T-cell (primary cell): ENCODE measurements at regions not wholly inside any gene's neighbourhood (a gene's known extent, or its start where the extent isn't known, plus 50 kb on each side); places are given as distances from the start of the nearest gene placed in this dataset.

Experiments
- ATAC-seq, 4 experiments: fragments of 200-7000 bp in 3 of 4; fragments of 150-1000 bp in 1 of 4; cut with Tn5 transposase; replicated peaks in 1 of 4; 1 replicate in 3 of 4; 2 replicates in 1 of 4; pipeline ENCODE4 v1.10.0; 2021; ENCODE audit warnings: moderate library complexity in 3 of 4, mild to moderate bottlenecking in 2 of 4, moderate number of reproducible peaks in 1 of 4
- CTCF ChIA-PET, 2 donors: fragments of 300-600 bp; sonication (Branson Sonifier 250); formaldehyde crosslinking; loops; one replicate each; lab custom pipeline; 2022; ENCODE audit warnings: antibody characterized with exemption in 2 of 2; lab: Charles Lee
- POLR2A ChIA-PET, 2 donors: fragments of 300-600 bp; sonication (Branson Sonifier 250); formaldehyde crosslinking; loops; one replicate each; lab custom pipeline; 2022; ENCODE audit warnings: antibody characterized with exemption in 2 of 2; lab: Charles Lee
- DNase-seq, 35 experiments: peaks; one replicate each; pipeline versions ENCODE4 v3.0.0 to v3.0.0-alpha.2; 2013 to 2023
- H3K27ac ChIP-seq: one replicate; pipeline ENCODE4 v1.5.1; 2013; ENCODE audit warnings: low read length
- H3K27me3 ChIP-seq, 2 experiments: replicated peaks in 1 of 2; 1 replicate in 1 of 2; 2 replicates in 1 of 2; pipeline versions ENCODE4 v1.6.1 to v1.7.0; 2013; ENCODE audit warnings: low read length in 1 of 2, mixed read lengths in 1 of 2; ENCODE audit not compliant: control insufficient read depth in 2 of 2, insufficient read depth in 2 of 2; ENCODE audit errors: extremely low read depth in 1 of 2
- H3K36me3 ChIP-seq, 2 donors: 1 replicate in 1 of 2; 2 replicates in 1 of 2; pipeline versions ENCODE4 v1.6.1 to v1.7.0; 2013; ENCODE audit warnings: low read length in 1 of 2; ENCODE audit not compliant: control insufficient read depth in 2 of 2, insufficient read depth in 1 of 2; ENCODE audit errors: extremely low read depth in 1 of 2
- H3K4me1 ChIP-seq, 2 experiments: 1 replicate in 1 of 2; 2 replicates in 1 of 2; pipeline versions ENCODE4 v1.6.1 to v1.7.0; 2013; ENCODE audit warnings: low read length in 2 of 2, mixed read lengths in 1 of 2; ENCODE audit not compliant: insufficient read depth in 2 of 2, control insufficient read depth in 1 of 2; ENCODE audit errors: extremely low read depth in 1 of 2
- H3K4me3 ChIP-seq, 2 donors: 1 replicate in 1 of 2; 2 replicates in 1 of 2; pipeline versions ENCODE4 v1.5.1 to v1.7.0; 2013; ENCODE audit warnings: mild to moderate bottlenecking in 2 of 2, low read length in 1 of 2, moderate library complexity in 1 of 2; ENCODE audit not compliant: control insufficient read depth in 1 of 2; ENCODE audit errors: extremely low read depth in 1 of 2
- H3K9me3 ChIP-seq: 2 replicates; pipeline ENCODE4 v1.7.0; 2013
- H3K27ac Mint-ChIP-seq, 2 donors: one replicate each; pipeline ENCODE4 v1.8.0; 2020 to 2021; ENCODE audit warnings: mild to moderate bottlenecking in 2 of 2, mixed read lengths in 2 of 2
- H3K27me3 Mint-ChIP-seq, 2 donors: one replicate each; pipeline ENCODE4 v1.8.0; 2021 to 2022; ENCODE audit warnings: mixed read lengths in 2 of 2
- H3K36me3 Mint-ChIP-seq: one replicate; pipeline ENCODE4 v1.8.0; 2021; ENCODE audit warnings: mixed read lengths
- H3K4me1 Mint-ChIP-seq, 3 donors: one replicate each; pipeline ENCODE4 v1.8.0; 2020 to 2022; ENCODE audit warnings: mixed read lengths in 3 of 3, mild to moderate bottlenecking in 1 of 3
- H3K4me3 Mint-ChIP-seq, 3 donors: one replicate each; pipeline ENCODE4 v1.8.0; 2020 to 2022; ENCODE audit warnings: mild to moderate bottlenecking in 3 of 3, mixed read lengths in 3 of 3, moderate library complexity in 3 of 3
- H3K9me3 Mint-ChIP-seq, 3 donors: one replicate each; pipeline ENCODE4 v1.8.0; 2020 to 2022; ENCODE audit warnings: mixed read lengths in 3 of 3
- WGBS: methylation state at CpG from one replicate; pipeline ENCODE4 v1.1.5; 2013; ENCODE audit warnings: missing lambda C conversion rate; ENCODE audit not compliant: insufficient coverage; 5-methylcytosine and 5-hydroxymethylcytosine counted together

DNA sequence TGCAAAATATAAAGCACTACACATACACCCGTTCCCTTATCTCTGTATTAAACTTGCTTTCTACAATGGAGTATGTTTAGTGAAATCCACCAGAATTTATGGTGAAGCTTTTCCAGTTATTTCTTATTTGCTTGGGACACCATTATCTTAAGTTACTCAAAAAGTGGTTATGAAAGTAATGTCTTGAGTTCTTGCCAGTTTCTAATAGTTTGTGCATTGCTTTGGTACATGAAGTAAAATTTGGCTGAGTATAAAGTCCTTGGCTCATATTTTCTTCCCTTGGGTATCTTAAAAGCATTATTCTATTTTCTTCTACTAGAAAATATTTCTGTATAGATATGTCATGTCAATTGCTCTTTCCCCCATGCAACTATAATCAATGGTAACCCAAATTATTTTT, 85.2 kb downstream of the POLR1F start:
- Mint-ChIP-seq H3K27me3 (no peaks in the 10 kb centered on the region), H3K4me3 (no peak overlapping the region), H3K9me3 (peaks cover 0 to 6% (median 0%) of the 10 kb centered on the region in 3 donors), H3K4me1 (no peaks in the 10 kb centered on the region), H3K27ac (no peak overlapping the region), H3K36me3 (no peaks in the 10 kb centered on the region)
- DNase-seq (no peak), ATAC-seq (no peak)
- H3K4me1 ChIP-seq: no peaks in the 10 kb centered on the region
- CTCF ChIA-PET: no interaction called here
- WGBS: no CpG with 5 or more reads among the region's 1 CpG
- no peak overlapping the region for H3K27ac ChIP-seq
- no peaks in the 10 kb centered on the region for H3K27me3 ChIP-seq
- H3K4me3 ChIP-seq: no peak overlapping the region
- POLR2A ChIA-PET: no interaction called here
- H3K9me3 ChIP-seq: no peaks in the 10 kb centered on the region
- H3K36me3 ChIP-seq: no peaks in the 10 kb centered on the region

DNA sequence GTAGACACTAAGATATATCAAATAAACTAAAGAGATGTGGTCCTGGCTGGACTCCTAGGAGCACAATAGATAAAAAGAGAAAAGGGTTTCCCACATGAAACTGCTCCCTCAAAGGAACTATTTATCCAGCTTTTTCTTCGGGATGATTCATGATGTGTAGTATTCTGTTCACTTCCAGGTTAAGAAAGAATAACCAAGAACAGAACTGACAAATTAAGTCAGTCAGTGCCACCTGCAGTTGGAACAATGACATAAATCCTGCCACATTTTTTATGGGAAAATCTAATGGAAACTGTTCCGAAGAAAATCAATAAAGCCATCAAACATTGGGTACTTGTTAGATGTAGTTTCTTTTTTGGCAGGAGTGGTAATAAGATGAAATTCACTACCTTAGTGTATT, 87.1 kb downstream of the POLR1F start:
- ChIA-PET CTCF (no interaction called here), POLR2A (no interaction called here)
- Histone ChIP-seq H3K9me3 (no peaks in the 10 kb centered on the region), H3K27me3 (no peaks in the 10 kb centered on the region), H3K36me3 (no peaks in the 10 kb centered on the region), H3K4me1 (no peaks in the 10 kb centered on the region), H3K4me3 (no peak overlapping the region), H3K27ac (no peak overlapping the region)
- H3K27me3 Mint-ChIP-seq: no peaks in the 10 kb centered on the region
- no peak overlapping the region for H3K27ac Mint-ChIP-seq
- WGBS: no CpG with 5 or more reads among the region's 2 CpGs
- H3K4me1 Mint-ChIP-seq: no peaks in the 10 kb centered on the region
- ATAC-seq: no peak
- no peaks in the 10 kb centered on the region for H3K36me3 Mint-ChIP-seq
- no peak for DNase-seq
- H3K9me3 Mint-ChIP-seq: peaks cover 0 to 6% (median 0%) of the 10 kb centered on the region in 3 donors
- H3K4me3 Mint-ChIP-seq: no peak overlapping the region

DNA sequence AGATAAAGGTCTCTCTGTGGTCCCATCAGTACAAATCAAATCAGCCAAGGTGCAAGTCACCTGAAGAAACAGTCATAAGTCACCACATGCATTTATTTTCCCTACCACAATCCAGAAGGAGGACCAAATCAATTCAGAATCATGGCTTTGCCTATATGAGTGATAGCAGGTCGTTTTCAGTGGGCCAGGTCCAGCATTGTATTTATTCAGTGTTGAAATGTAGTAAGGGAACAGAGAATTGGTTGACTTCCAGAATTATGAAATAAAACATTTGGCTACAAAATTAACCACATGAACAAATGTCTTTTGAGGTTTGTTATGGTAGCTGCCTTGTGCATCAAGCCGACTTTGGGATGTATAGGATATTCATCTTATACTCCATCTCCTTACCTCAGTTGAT, 88.4 kb downstream of the POLR1F start:
- H3K4me3 Mint-ChIP-seq: no peak overlapping the region
- CTCF ChIA-PET: no interaction called here

DNA sequence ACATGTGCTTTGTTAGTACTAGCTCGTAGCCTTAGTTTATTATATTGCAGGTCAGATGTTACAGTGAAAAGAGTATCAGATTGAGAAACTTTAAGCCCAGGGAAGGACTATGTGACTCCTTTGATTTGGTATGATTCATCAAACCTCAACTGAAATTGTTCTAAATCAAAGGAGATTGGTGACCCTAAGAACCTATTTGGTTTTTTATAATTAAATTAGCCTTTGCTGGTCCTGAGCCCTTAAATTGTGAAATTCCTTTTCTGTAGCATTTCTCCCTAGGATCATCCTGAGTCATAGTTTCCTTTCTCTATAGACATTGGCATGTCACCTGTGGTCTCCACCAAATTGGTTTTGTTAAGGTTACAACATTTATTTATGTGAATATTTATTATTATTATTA, 89.7 kb downstream of the POLR1F start:
- ChIA-PET POLR2A (no interaction called here), CTCF (no interaction called here)
- Histone ChIP-seq H3K27me3 (no peaks in the 10 kb centered on the region), H3K36me3 (no peaks in the 10 kb centered on the region), H3K9me3 (no peaks in the 10 kb centered on the region), H3K27ac (no peak overlapping the region), H3K4me1 (no peaks in the 10 kb centered on the region), H3K4me3 (no peak overlapping the region)
- Mint-ChIP-seq H3K9me3 (peaks cover 0 to 6% (median 0%) of the 10 kb centered on the region in 3 donors), H3K36me3 (no peaks in the 10 kb centered on the region), H3K4me1 (no peaks in the 10 kb centered on the region), H3K27me3 (no peaks in the 10 kb centered on the region), H3K27ac (no peak overlapping the region), H3K4me3 (no peak overlapping the region)
- DNase-seq: no peak
- no CpG with 5 or more reads among the region's 1 CpG for WGBS
- ATAC-seq: no peak

More for the DNA sequence above, 88.4 kb downstream of the POLR1F start:
- Mint-ChIP-seq H3K9me3 (peaks cover 0 to 6% (median 0%) of the 10 kb centered on the region in 3 donors), H3K27me3 (no peaks in the 10 kb centered on the region), H3K4me1 (no peaks in the 10 kb centered on the region), H3K36me3 (no peaks in the 10 kb centered on the region), H3K27ac (no peak overlapping the region)
- H3K36me3 ChIP-seq: no peaks in the 10 kb centered on the region
- H3K27ac ChIP-seq: no peak overlapping the region
- no CpG with 5 or more reads among the region's 2 CpGs for WGBS
- ATAC-seq (no peak), DNase-seq (no peak)
- POLR2A ChIA-PET: no interaction called here
- H3K4me3 ChIP-seq: no peak overlapping the region
- no peaks in the 10 kb centered on the region for H3K27me3 ChIP-seq
- H3K4me1 ChIP-seq: no peaks in the 10 kb centered on the region
- H3K9me3 ChIP-seq: no peaks in the 10 kb centered on the region

DNA sequence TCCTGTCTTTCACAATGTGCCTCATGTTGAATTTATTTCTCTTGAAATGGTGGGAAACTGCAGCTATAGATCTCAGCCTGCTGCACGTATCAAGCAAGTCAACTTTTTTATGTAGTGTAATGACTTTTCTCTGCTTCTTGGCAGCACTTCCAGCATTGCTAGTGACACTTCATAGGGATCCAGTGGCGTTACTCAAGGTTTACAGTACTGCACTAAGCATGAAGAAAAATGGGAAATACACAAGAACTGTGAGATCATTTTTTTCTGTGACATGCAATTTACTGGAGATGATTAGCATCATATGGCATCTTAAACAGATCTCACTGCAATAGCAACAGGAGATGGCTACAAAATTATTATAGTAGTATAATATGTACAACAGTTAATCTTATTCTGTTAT, 90.9 kb downstream of the POLR1F start:
- CTCF ChIA-PET: no interaction called here
- H3K9me3 Mint-ChIP-seq: peaks cover 0 to 6% (median under 1%) of the 10 kb centered on the region in 3 donors

DNA sequence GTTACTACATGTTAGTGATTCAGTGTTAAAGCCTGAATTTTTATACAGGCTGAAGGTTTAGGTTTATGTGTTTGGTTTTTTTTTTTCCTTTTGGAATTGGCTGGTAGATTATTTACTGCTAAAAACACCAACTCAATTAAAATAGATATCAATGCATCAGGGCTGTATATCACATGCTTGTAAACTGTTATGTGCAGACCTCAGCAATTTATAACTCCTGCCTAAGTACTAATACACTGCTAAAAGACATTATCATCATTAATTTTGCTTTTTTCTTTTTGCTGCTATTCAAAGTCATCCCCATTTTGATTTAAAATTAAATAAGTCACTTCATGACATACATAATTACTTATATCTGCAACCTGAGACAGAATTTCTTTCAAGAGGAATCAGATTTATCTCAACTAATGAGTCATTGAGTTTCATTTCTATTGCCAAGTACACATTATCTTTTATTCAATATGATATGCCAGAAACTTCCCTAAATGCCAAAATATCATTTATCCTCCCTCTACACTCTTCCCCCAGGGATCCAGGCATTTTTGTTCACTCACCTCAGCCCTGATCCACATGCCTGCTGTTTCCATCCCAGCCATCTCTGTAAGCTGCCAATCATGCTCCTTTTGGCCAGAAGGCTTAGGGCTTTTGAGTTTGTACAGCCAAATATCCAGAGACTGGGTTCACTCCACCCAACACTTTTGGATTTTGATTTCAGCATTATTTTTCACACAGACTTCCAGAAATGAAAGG, 98.5 kb downstream of the POLR1F start:
- Mint-ChIP-seq H3K27ac (no peak overlapping the region), H3K4me3 (no peak overlapping the region), H3K36me3 (no peaks in the 10 kb centered on the region), H3K27me3 (no peaks in the 10 kb centered on the region), H3K9me3 (peaks cover 0 to 3% (median 2%) of the 10 kb centered on the region in 3 donors), H3K4me1 (no peaks in the 10 kb centered on the region)
- Histone ChIP-seq H3K27ac (no peak overlapping the region), H3K4me3 (no peak overlapping the region), H3K4me1 (no peaks in the 10 kb centered on the region), H3K36me3 (no peaks in the 10 kb centered on the region), H3K27me3 (no peaks in the 10 kb centered on the region), H3K9me3 (no peaks in the 10 kb centered on the region)
- CTCF ChIA-PET: interaction anchor here in 1 of 2 donors (0.6 kb wide), 1 partner anchor 40 kb away, joined by 3 read pairs; no protein-coding TSS in a partner anchor
- DNase-seq (no peak), ATAC-seq (no peak)
- POLR2A ChIA-PET: no interaction called here

More for the DNA sequence above, 90.9 kb downstream of the POLR1F start:
- no peak for ATAC-seq
- H3K36me3 ChIP-seq: no peaks in the 10 kb centered on the region
- Mint-ChIP-seq H3K27ac (no peak overlapping the region), H3K27me3 (no peaks in the 10 kb centered on the region), H3K36me3 (no peaks in the 10 kb centered on the region), H3K4me3 (no peak overlapping the region), H3K4me1 (no peaks in the 10 kb centered on the region)
- H3K27ac ChIP-seq: no peak overlapping the region
- DNase-seq: no peak
- 80% methylated on average over 2 of the region's 2 CpGs for WGBS
- POLR2A ChIA-PET: no interaction called here
- no peaks in the 10 kb centered on the region for H3K4me1 ChIP-seq
- no peaks in the 10 kb centered on the region for H3K27me3 ChIP-seq
- no peaks in the 10 kb centered on the region for H3K9me3 ChIP-seq
- H3K4me3 ChIP-seq: no peak overlapping the region
